Astrocyte (in vitro differentiated cells and primary cell): ENCODE measurements at regions not wholly inside any gene's neighbourhood (a gene's known extent, or its start where the extent isn't known, plus 50 kb on each side); places are given as distances from the start of the nearest gene placed in this dataset.

ENCODE experiments used
- CTCF ChIP-seq: IDR thresholded peaks from 2 replicates; pipeline ENCODE4 v1.5.1; 2011; ENCODE audit warnings: low read depth, mild to moderate bottlenecking, inconsistent platforms, low read length, moderate library complexity; ENCODE audit not compliant: insufficient read depth
- EZH2 ChIP-seq: IDR thresholded peaks from 2 replicates; pipeline ENCODE4 v1.6.1; 2012; ENCODE audit warnings: mild to moderate bottlenecking, low read length, inconsistent platforms; ENCODE audit not compliant: insufficient read depth

GRCh38 chr2:9105601-9106337, 100.8 kb upstream of the ASAP2 start:
- no peak for TF ChIP-seq CTCF
- no peak for TF ChIP-seq EZH2
